CD4-positive, alpha-beta T cell (primary cell): ENCODE measurements at regions not wholly inside any gene's neighbourhood (a gene's known extent, or its start where the extent isn't known, plus 50 kb on each side); places are given as distances from the start of the nearest gene placed in this dataset.
A peak's percentile ranks its signal among the peaks of the same experiment; 100 is the strongest.

Experiments used
- ATAC-seq: fragments of 200-7000 bp; cut with Tn5 transposase; one replicate; pipeline ENCODE4 v1.10.0; 2022; ENCODE audit warnings: mild to moderate bottlenecking; ENCODE audit not compliant: poor library complexity
- CTCF ChIA-PET: fragments of 350-600 bp; sonication (Branson Sonifier 250); formaldehyde crosslinking; loops from one replicate; lab custom pipeline; 2021; ENCODE audit warnings: antibody characterized with exemption, inconsistent platforms; lab: Charles Lee
- POLR2A ChIA-PET: fragments of 350-600 bp; sonication (Branson Sonifier 250); formaldehyde crosslinking; loops from one replicate; lab custom pipeline; 2021; ENCODE audit warnings: antibody characterized with exemption, inconsistent platforms; lab: Charles Lee
- DNase-seq, 14 experiments: peaks; one replicate each; pipeline ENCODE4 v3.0.0-alpha.2; 2013 to 2020; ENCODE audit warnings: mixed read lengths in 2 of 14
- H3K27ac ChIP-seq, 2 donors: one replicate each; pipeline versions ENCODE4 v1.5.1 to v1.7.0; 2013; ENCODE audit warnings: low read length in 2 of 2, low read depth in 1 of 2, mild to moderate bottlenecking in 1 of 2
- H3K27me3 ChIP-seq, 2 experiments: 1 replicate in 1 of 2; 2 replicates in 1 of 2; pipeline versions ENCODE4 v1.6.1 to v1.7.0; 2013; ENCODE audit warnings: low read length in 2 of 2, control low read depth in 1 of 2, mild to moderate bottlenecking in 1 of 2, moderate library complexity in 1 of 2; ENCODE audit not compliant: insufficient read depth in 2 of 2, control insufficient read depth in 1 of 2
- H3K36me3 ChIP-seq: one replicate; pipeline ENCODE4 v1.6.1; 2013; ENCODE audit warnings: low read length, control low read depth; ENCODE audit not compliant: insufficient read depth
- H3K4me1 ChIP-seq: one replicate; pipeline ENCODE4 v1.6.1; 2013; ENCODE audit warnings: low read length, control low read depth; ENCODE audit not compliant: insufficient read depth
- H3K4me3 ChIP-seq: one replicate; pipeline ENCODE4 v1.5.1; 2013; ENCODE audit warnings: mild to moderate bottlenecking, low read length, moderate library complexity
- H3K9me3 ChIP-seq, 2 experiments: 1 replicate in 1 of 2; 2 replicates in 1 of 2; pipeline versions ENCODE4 v1.6.1 to v1.7.0; 2013; ENCODE audit warnings: low read length in 2 of 2, mild to moderate bottlenecking in 2 of 2, control low read depth in 1 of 2, moderate library complexity in 1 of 2; ENCODE audit not compliant: control insufficient read depth in 1 of 2, insufficient read depth in 1 of 2
- H3K27ac Mint-ChIP-seq: one replicate; pipeline ENCODE4 v1.8.0; 2020; ENCODE audit warnings: mixed read lengths
- H3K27me3 Mint-ChIP-seq: one replicate; pipeline ENCODE4 v1.8.0; 2021; ENCODE audit warnings: mixed read lengths
- H3K36me3 Mint-ChIP-seq: one replicate; pipeline ENCODE4 v1.8.0; 2021; ENCODE audit warnings: low read depth, mixed read lengths
- H3K4me1 Mint-ChIP-seq: one replicate; pipeline ENCODE4 v1.8.0; 2021; ENCODE audit warnings: low read depth, mixed read lengths
- H3K4me3 Mint-ChIP-seq: one replicate; pipeline ENCODE4 v1.8.0; 2020; ENCODE audit warnings: mild to moderate bottlenecking, mixed read lengths
- H3K9me3 Mint-ChIP-seq: one replicate; pipeline ENCODE4 v1.8.0; 2020; ENCODE audit warnings: mixed read lengths
- CTCF ChIP-seq: fragments of 200-600 bp; IDR thresholded peaks from one replicate; pipeline ENCODE4 v1.8.0; 2022; ENCODE audit warnings: antibody characterized with exemption, mild to moderate bottlenecking
- intact Hi-C, 2 experiments: fragments of 100-400 bp; cut with DNase I in 1 of 2; cut with micrococcal nuclease in 1 of 2; formaldehyde crosslinking; loops; one replicate each; pipeline versions ENCODE4 v1.15.1 to v1.9.0; 2023 to 2025; cut with DNase I, micrococcal nuclease

GRCh38 chr22:48772286-48772907 lies 1055.3 kb downstream of the BRD1 start:
- no peak overlapping the region for H3K27ac Mint-ChIP-seq

GRCh38 chr22:48765595-48765994 lies 1062.1 kb downstream of the BRD1 start:
- no peak overlapping the region for H3K4me3 ChIP-seq
- H3K4me1 ChIP-seq = no peaks in the 10 kb centered on the region
- peaks cover 12% of the 10 kb centered on the region for H3K9me3 Mint-ChIP-seq
- H3K27ac Mint-ChIP-seq = no peak overlapping the region
- no peak for TF ChIP-seq CTCF
- no peak for DNase-seq
- H3K9me3 ChIP-seq = peaks cover 4 to 9% of the 10 kb centered on the region in 2 experiments
- intact Hi-C loops = no loop called here
- no peaks in the 10 kb centered on the region for H3K36me3 ChIP-seq
- H3K27me3 ChIP-seq = no peaks in the 10 kb centered on the region
- no peak for ATAC-seq
- ChIA-PET CTCF (interaction anchor here (1.3 kb wide), 1 partner anchor 9 kb away, joined by 3 read pairs; no protein-coding TSS in a partner anchor), POLR2A (no interaction called here)
- H3K27me3 Mint-ChIP-seq = peaks cover 4% of the 10 kb centered on the region
- no peak overlapping the region for H3K4me3 Mint-ChIP-seq
- no peaks in the 10 kb centered on the region for H3K36me3 Mint-ChIP-seq
- H3K4me1 Mint-ChIP-seq = no peaks in the 10 kb centered on the region
- no peak overlapping the region for H3K27ac ChIP-seq

More at GRCh38 chr22:48772286-48772907, 1055.3 kb downstream of the BRD1 start:
- peaks cover 1 to 4% of the 10 kb centered on the region in 2 experiments for H3K9me3 ChIP-seq
- no peak overlapping the region for H3K4me3 ChIP-seq
- peaks cover 0 to 3% of the 10 kb centered on the region in 2 experiments for H3K27me3 ChIP-seq
- no peak for TF ChIP-seq CTCF
- intact Hi-C loops = no loop called here
- H3K36me3 ChIP-seq = no peaks in the 10 kb centered on the region
- ChIA-PET CTCF (no interaction called here), POLR2A (no interaction called here)
- ATAC-seq (no peak), DNase-seq (no peak)
- Mint-ChIP-seq H3K9me3 (peaks cover 4% of the 10 kb centered on the region), H3K27me3 (peaks cover 26% of the 10 kb centered on the region), H3K4me1 (no peaks in the 10 kb centered on the region), H3K36me3 (no peaks in the 10 kb centered on the region), H3K4me3 (no peak overlapping the region)
- H3K27ac ChIP-seq = no peak overlapping the region
- H3K4me1 ChIP-seq = no peaks in the 10 kb centered on the region

- ChIA-PET CTCF (no interaction called here), POLR2A (no interaction called here)
- H3K9me3 Mint-ChIP-seq = peaks cover 8% of the 10 kb centered on the region
- peak in 2 of 14 experiments; percentile 2 to 20 for DNase-seq
- H3K4me1 ChIP-seq = no peaks in the 10 kb centered on the region
- peaks cover 14% of the 10 kb centered on the region for H3K27me3 Mint-ChIP-seq
- H3K27ac ChIP-seq = no peak overlapping the region
- H3K9me3 ChIP-seq = peaks cover 0 to 9% of the 10 kb centered on the region in 2 experiments
- H3K4me1 Mint-ChIP-seq = no peaks in the 10 kb centered on the region
- no peak overlapping the region for H3K27ac Mint-ChIP-seq
- H3K4me3 Mint-ChIP-seq = no peak overlapping the region
- no peaks in the 10 kb centered on the region for H3K36me3 ChIP-seq
- peaks cover 0 to 2% of the 10 kb centered on the region in 2 experiments for H3K27me3 ChIP-seq
- H3K4me3 ChIP-seq = no peak overlapping the region
- no peaks in the 10 kb centered on the region for H3K36me3 Mint-ChIP-seq
- no peak for ATAC-seq
- no peak for TF ChIP-seq CTCF
- intact Hi-C loops = no loop called here
Measured at GRCh38 chr22:48761546-48761945, 1066.1 kb downstream of the BRD1 start.
